ENCODE measurements at regions not wholly inside any gene's neighbourhood (a gene's known extent, or its start where the extent isn't known, plus 50 kb on each side); places are given as distances from the start of the nearest gene placed in this dataset.

GRCh38 chr13:44068737-44069136 lies 189.0 kb downstream of the LACC1 start:
- TF ChIP-seq, protein P1, sequence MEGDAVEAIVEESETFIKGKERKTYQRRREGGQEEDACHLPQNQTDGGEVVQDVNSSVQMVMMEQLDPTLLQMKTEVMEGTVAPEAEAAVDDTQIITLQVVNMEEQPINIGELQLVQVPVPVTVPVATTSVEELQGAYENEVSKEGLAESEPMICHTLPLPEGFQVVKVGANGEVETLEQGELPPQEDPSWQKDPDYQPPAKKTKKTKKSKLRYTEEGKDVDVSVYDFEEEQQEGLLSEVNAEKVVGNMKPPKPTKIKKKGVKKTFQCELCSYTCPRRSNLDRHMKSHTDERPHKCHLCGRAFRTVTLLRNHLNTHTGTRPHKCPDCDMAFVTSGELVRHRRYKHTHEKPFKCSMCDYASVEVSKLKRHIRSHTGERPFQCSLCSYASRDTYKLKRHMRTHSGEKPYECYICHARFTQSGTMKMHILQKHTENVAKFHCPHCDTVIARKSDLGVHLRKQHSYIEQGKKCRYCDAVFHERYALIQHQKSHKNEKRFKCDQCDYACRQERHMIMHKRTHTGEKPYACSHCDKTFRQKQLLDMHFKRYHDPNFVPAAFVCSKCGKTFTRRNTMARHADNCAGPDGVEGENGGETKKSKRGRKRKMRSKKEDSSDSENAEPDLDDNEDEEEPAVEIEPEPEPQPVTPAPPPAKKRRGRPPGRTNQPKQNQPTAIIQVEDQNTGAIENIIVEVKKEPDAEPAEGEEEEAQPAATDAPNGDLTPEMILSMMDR (IDR thresholded peaks at IDR 0.05): no peak
- Mint-ChIP-seq H3K9me3 (peaks cover 54% of the 10 kb centered on the region), H3K4me3 (no peak overlapping the region), H3K36me3 (ENCODE audit: low read depth) (peaks cover 26% of the 10 kb centered on the region), H3K27me3 (ENCODE audit: low read depth, poor library complexity) (peaks cover 8% of the 10 kb centered on the region), H3K27ac (peak overlapping the region; percentile 34), H3K4me1 (peaks cover 36% of the 10 kb centered on the region)
- DNase-seq: no peak

DNA sequence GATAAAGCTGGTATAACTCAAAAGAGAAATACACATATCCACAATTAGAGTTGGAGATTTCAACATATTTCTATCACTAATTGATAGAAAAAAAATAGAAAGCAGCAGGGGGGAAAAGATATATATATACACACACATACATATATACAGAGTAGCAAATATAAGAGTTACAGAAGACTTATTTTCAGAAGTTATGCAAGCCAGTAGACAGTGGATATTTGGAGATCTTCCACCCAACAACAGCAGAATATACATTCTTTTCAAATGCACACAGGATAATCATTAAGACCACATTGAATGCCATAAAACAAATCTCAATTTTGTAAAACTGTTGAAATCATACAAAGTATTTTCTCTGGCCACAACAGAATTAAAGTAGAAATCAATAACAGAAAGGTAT lies 192.8 kb downstream of the LACC1 start:
- Mint-ChIP-seq H3K4me1 (peaks cover 11% of the 10 kb centered on the region), H3K27me3 (ENCODE audit: low read depth, poor library complexity) (peaks cover 6% of the 10 kb centered on the region), H3K27ac (no peak overlapping the region), H3K4me3 (no peak overlapping the region), H3K36me3 (ENCODE audit: low read depth) (peaks cover 21% of the 10 kb centered on the region), H3K9me3 (peaks cover 57% of the 10 kb centered on the region)
- TF ChIP-seq, protein P1 (IDR thresholded peaks at IDR 0.05): no peak
- no peak for DNase-seq

DNA sequence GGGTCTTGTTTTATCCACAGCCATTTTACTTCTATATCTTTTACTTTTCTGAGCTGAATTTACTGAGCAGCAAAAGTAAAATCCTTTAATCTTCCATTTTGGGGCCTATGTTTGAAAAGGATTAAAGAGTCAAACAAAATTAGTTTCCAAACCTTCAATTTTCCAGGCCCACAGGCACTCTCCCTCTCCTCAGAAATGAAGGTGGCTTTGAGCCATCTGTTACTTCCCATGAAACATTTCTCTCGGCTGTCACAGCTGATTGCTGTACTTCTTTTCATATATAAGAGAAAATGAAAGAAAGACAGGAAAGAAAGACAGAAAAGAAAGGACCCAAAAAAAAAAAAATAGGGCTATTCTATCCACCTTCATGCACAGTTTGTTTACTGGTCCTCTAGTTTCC lies 194.9 kb downstream of the LACC1 start:
- Mint-ChIP-seq H3K4me3 (no peak overlapping the region), H3K27me3 (ENCODE audit: low read depth, poor library complexity) (peaks cover 6% of the 10 kb centered on the region), H3K4me1 (peaks cover 8% of the 10 kb centered on the region), H3K36me3 (ENCODE audit: low read depth) (peaks cover 8% of the 10 kb centered on the region), H3K9me3 (peaks cover 43% of the 10 kb centered on the region), H3K27ac (no peak overlapping the region)
- no peak for DNase-seq
- TF ChIP-seq, protein P1 (IDR thresholded peaks at IDR 0.05): no peak

- DNase-seq: no peak
- peaks cover 45% of the 10 kb centered on the region for H3K9me3 Mint-ChIP-seq
- TF ChIP-seq, protein P1 (IDR thresholded peaks at IDR 0.05): no peak
- peaks cover 5% of the 10 kb centered on the region for H3K36me3 Mint-ChIP-seq (ENCODE audit: low read depth)
- peaks cover 6% of the 10 kb centered on the region for H3K27me3 Mint-ChIP-seq (ENCODE audit: low read depth, poor library complexity)
- peaks cover 11% of the 10 kb centered on the region for H3K4me1 Mint-ChIP-seq
- H3K27ac Mint-ChIP-seq: no peak overlapping the region
- no peak overlapping the region for H3K4me3 Mint-ChIP-seq
Measured at GRCh38 chr13:44075113-44075512, 195.4 kb downstream of the LACC1 start.

DNA sequence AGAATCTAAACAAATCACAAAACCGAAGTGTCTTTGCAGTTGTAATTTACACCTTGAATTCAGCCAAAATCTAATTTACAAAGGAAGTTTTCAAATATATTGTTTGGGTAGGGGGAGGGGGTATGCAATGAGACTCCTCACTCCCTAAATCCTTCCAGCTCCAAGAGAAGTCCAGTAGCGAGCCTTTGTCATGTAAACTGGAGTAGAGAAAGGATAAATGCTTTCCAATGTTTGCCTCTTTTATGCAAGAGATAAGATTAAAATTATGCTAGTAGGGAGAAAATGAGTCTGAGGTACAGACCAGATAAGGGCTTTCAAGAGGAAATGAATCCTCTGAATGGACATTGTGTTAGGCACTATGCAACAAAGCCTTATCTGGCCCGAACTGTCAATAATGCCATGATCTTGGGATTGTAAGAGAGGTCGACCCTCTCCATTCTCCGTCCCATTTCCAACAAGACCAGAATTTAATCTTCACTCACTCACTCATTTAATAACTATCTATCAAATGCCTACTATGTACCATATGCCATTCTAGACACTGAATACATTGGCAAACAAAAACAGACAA lies 199.2 kb downstream of the LACC1 start:
- TF ChIP-seq, protein P1 (IDR thresholded peaks at IDR 0.05): no peak
- H3K27ac Mint-ChIP-seq: no peak overlapping the region
- H3K27me3 Mint-ChIP-seq (ENCODE audit: low read depth, poor library complexity): peaks cover 4% of the 10 kb centered on the region
- no peak for DNase-seq
- peaks cover 11% of the 10 kb centered on the region for H3K4me1 Mint-ChIP-seq
- H3K36me3 Mint-ChIP-seq (ENCODE audit: low read depth): no peaks in the 10 kb centered on the region
- no peak overlapping the region for H3K4me3 Mint-ChIP-seq
- H3K9me3 Mint-ChIP-seq: peaks cover 37% of the 10 kb centered on the region
